ENCODE measurements at regions not wholly inside any gene's neighbourhood (a gene's known extent, or its start where the extent isn't known, plus 50 kb on each side); places are given as distances from the start of the nearest gene placed in this dataset.

DNA sequence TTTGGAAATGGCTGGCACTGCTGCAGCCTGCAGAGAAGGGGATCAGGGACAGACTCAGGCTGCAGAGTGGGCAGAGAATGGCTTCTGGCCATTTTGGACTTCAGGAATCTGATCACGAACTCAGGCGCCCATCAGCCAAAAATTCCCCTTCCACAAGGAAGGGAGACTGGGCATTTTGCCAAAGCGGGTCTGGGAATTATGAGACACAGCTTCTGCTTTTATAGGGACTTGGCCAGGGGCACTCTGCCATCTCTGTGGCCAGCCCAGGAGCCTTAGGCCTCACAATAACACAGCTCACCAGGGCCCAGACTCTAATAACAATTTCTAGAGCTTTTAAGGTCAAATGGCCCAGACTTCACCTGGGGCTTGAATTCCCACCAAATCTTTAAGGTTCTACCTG is 74.7 kb downstream of the CHST1 start (continued):
- TF ChIP-seq, protein P1, sequence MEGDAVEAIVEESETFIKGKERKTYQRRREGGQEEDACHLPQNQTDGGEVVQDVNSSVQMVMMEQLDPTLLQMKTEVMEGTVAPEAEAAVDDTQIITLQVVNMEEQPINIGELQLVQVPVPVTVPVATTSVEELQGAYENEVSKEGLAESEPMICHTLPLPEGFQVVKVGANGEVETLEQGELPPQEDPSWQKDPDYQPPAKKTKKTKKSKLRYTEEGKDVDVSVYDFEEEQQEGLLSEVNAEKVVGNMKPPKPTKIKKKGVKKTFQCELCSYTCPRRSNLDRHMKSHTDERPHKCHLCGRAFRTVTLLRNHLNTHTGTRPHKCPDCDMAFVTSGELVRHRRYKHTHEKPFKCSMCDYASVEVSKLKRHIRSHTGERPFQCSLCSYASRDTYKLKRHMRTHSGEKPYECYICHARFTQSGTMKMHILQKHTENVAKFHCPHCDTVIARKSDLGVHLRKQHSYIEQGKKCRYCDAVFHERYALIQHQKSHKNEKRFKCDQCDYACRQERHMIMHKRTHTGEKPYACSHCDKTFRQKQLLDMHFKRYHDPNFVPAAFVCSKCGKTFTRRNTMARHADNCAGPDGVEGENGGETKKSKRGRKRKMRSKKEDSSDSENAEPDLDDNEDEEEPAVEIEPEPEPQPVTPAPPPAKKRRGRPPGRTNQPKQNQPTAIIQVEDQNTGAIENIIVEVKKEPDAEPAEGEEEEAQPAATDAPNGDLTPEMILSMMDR (IDR thresholded peaks at IDR 0.05; ENCODE audit: low read depth, low read length, missing input control), result no peak
- no peak for TF ChIP-seq HNF4G (IDR thresholded peaks at IDR 0.05)
- no peak for TF ChIP-seq RAD21 (IDR thresholded peaks at IDR 0.05)
- TF ChIP-seq TAF1 (conservative IDR thresholded peaks at IDR 0.05), result no peak

DNA sequence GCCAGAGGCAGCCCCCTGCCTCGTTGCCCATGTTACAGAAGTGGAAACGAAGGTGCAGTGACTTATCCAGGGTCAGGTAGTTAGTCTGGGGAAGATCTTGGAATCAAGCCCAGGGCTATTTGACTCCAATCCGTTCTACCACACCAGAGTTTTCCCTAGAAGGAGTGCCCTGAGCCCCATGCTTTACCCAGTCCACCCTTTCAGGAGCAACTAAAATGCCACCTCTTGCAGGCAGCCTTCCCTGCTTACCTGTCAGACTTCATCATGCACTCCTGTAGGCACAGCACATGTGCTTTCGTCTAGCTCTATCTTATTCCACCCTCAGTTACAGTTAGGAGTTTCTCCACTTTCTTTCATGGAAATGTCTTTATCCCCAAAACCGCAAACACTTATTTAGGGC is 80.2 kb downstream of the CHST1 start:
- DNase-seq (ENCODE audit: low spot score), result no peak
- H3K4me3 ChIP-seq (ENCODE audit: low read depth in 1 of 3, low read length in 3 of 3), result no peak overlapping the region
- no peak overlapping the region for H3K9ac ChIP-seq (ENCODE audit: low read depth in 1 of 2, low read length in 2 of 2)
- no peaks in the 10 kb centered on the region for H3K36me3 ChIP-seq (ENCODE audit: control insufficient read depth in 4 of 4, insufficient read depth in 3 of 4, low read depth in 1 of 4, low read length in 3 of 4)
- no peak overlapping the region for H3K27ac ChIP-seq (ENCODE audit: low read depth in 1 of 2, low read length in 2 of 2)
- no peaks in the 10 kb centered on the region for H3K4me1 ChIP-seq (ENCODE audit: control insufficient read depth in 4 of 4, insufficient read depth in 4 of 4, low read length in 3 of 4)
- TF ChIP-seq, protein P2, sequence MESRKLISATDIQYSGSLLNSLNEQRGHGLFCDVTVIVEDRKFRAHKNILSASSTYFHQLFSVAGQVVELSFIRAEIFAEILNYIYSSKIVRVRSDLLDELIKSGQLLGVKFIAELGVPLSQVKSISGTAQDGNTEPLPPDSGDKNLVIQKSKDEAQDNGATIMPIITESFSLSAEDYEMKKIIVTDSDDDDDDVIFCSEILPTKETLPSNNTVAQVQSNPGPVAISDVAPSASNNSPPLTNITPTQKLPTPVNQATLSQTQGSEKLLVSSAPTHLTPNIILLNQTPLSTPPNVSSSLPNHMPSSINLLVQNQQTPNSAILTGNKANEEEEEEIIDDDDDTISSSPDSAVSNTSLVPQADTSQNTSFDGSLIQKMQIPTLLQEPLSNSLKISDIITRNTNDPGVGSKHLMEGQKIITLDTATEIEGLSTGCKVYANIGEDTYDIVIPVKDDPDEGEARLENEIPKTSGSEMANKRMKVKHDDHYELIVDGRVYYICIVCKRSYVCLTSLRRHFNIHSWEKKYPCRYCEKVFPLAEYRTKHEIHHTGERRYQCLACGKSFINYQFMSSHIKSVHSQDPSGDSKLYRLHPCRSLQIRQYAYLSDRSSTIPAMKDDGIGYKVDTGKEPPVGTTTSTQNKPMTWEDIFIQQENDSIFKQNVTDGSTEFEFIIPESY (IDR thresholded peaks at IDR 0.05), result no peak
- no peak for TF ChIP-seq RXRA (IDR thresholded peaks at IDR 0.05)
- TF ChIP-seq, protein P3, sequence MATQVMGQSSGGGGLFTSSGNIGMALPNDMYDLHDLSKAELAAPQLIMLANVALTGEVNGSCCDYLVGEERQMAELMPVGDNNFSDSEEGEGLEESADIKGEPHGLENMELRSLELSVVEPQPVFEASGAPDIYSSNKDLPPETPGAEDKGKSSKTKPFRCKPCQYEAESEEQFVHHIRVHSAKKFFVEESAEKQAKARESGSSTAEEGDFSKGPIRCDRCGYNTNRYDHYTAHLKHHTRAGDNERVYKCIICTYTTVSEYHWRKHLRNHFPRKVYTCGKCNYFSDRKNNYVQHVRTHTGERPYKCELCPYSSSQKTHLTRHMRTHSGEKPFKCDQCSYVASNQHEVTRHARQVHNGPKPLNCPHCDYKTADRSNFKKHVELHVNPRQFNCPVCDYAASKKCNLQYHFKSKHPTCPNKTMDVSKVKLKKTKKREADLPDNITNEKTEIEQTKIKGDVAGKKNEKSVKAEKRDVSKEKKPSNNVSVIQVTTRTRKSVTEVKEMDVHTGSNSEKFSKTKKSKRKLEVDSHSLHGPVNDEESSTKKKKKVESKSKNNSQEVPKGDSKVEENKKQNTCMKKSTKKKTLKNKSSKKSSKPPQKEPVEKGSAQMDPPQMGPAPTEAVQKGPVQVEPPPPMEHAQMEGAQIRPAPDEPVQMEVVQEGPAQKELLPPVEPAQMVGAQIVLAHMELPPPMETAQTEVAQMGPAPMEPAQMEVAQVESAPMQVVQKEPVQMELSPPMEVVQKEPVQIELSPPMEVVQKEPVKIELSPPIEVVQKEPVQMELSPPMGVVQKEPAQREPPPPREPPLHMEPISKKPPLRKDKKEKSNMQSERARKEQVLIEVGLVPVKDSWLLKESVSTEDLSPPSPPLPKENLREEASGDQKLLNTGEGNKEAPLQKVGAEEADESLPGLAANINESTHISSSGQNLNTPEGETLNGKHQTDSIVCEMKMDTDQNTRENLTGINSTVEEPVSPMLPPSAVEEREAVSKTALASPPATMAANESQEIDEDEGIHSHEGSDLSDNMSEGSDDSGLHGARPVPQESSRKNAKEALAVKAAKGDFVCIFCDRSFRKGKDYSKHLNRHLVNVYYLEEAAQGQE (IDR thresholded peaks at IDR 0.05), result no peak
- TF ChIP-seq, protein P1 (IDR thresholded peaks at IDR 0.05; ENCODE audit: low read depth, low read length, missing input control), result no peak
- TF ChIP-seq, protein P4, sequence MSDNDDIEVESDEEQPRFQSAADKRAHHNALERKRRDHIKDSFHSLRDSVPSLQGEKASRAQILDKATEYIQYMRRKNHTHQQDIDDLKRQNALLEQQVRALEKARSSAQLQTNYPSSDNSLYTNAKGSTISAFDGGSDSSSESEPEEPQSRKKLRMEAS (IDR thresholded peaks at IDR 0.05), result no peak
- TF ChIP-seq YY1 (IDR thresholded peaks at IDR 0.05), result no peak
- no peak for TF ChIP-seq NR2F2 (IDR thresholded peaks at IDR 0.05)
- TF ChIP-seq RAD21 (IDR thresholded peaks at IDR 0.05), result no peak
- no peak for TF ChIP-seq JUND (IDR thresholded peaks at IDR 0.05)
- TF ChIP-seq HNF4G (IDR thresholded peaks at IDR 0.05), result no peak
- TF ChIP-seq FOXA2 (IDR thresholded peaks at IDR 0.05), result no peak
- no peak for TF ChIP-seq TAF1 (conservative IDR thresholded peaks at IDR 0.05)
- H3K9me3 ChIP-seq (ENCODE audit: control insufficient read depth in 4 of 4, low read length in 3 of 4), result no peaks in the 10 kb centered on the region
- 47% methylated on average over 5 of the region's 5 CpGs for WGBS
- H3K27me3 ChIP-seq (ENCODE audit: control insufficient read depth in 4 of 4, insufficient read depth in 4 of 4, low read length in 3 of 4), result peaks cover 0 to 4% (median 0%) of the 10 kb centered on the region in 4 donors

Measured in liver (tissue), 8 donors.